ENCODE measurements at regions not wholly inside any gene's neighbourhood (a gene's known extent, or its start where the extent isn't known, plus 50 kb on each side); places are given as distances from the start of the nearest gene placed in this dataset.

DNA sequence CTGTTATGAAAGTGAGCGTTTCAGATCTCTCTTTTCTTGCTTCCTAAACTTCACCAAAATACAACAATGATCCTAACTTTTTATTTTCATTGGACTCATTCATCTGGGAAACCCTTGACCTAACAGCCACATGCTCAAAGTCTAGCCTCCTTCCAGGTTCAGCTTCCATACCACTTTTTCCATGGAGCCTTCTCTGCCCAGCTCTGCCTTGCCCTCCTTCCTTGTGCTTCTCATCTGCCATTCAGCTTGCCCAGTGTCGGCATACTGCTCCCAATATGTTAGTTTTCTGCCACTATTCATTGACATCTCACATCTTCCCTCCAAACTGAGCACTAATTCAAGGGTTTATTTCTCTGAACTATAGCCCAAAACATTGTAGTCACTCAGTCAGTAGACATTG, 214.7 kb downstream of the RAD51AP2 start:
- no peaks in the 10 kb centered on the region for H3K9me2 ChIP-seq (ENCODE audit: insufficient read depth)
- peak overlapping the region; percentile 29; the same call in 1 of the 2 replicates for H3K4me3 ChIP-seq
- peak overlapping the region; percentile 61 for H2AFZ ChIP-seq
- H3K4me1 ChIP-seq (replicated peaks; ENCODE audit: insufficient read depth) = peaks cover 74% of the 10 kb centered on the region
- intact Hi-C loops (cut with micrococcal nuclease; ENCODE audit: unreplicated experiment) = loop anchor here (1.0 kb wide), 1 partner anchor 388 kb away; no protein-coding TSS in a partner anchor
- ChIA-PET POLR2A (ENCODE audit: unreplicated experiment) (interaction anchor here (0.6 kb wide), 1 partner anchor 139 kb away, joined by 17 read pairs; no protein-coding TSS in a partner anchor), CTCF (no interaction called here)
- H3K36me3 ChIP-seq (ENCODE audit: low read depth) = no peaks in the 10 kb centered on the region
- H3K27me3 ChIP-seq (ENCODE audit: insufficient read depth, low read depth) = no peaks in the 10 kb centered on the region
- H4K20me1 ChIP-seq (ENCODE audit: insufficient read depth) = no peaks in the 10 kb centered on the region
- TF ChIP-seq, protein P1, sequence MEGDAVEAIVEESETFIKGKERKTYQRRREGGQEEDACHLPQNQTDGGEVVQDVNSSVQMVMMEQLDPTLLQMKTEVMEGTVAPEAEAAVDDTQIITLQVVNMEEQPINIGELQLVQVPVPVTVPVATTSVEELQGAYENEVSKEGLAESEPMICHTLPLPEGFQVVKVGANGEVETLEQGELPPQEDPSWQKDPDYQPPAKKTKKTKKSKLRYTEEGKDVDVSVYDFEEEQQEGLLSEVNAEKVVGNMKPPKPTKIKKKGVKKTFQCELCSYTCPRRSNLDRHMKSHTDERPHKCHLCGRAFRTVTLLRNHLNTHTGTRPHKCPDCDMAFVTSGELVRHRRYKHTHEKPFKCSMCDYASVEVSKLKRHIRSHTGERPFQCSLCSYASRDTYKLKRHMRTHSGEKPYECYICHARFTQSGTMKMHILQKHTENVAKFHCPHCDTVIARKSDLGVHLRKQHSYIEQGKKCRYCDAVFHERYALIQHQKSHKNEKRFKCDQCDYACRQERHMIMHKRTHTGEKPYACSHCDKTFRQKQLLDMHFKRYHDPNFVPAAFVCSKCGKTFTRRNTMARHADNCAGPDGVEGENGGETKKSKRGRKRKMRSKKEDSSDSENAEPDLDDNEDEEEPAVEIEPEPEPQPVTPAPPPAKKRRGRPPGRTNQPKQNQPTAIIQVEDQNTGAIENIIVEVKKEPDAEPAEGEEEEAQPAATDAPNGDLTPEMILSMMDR (conservative IDR thresholded peaks at IDR 0.05) = no peak
- TF ChIP-seq EZH2 (IDR thresholded peaks at IDR 0.05; ENCODE audit: low read depth) = no peak
- no TSS peak for BruUV-seq (replicated peaks)
- H3K4me2 ChIP-seq = peak overlapping the region; percentile 75
- H3K9me3 ChIP-seq (ENCODE audit: insufficient read depth, low read depth) = no peaks in the 10 kb centered on the region
- peak overlapping the region; percentile 82 for H3K27ac ChIP-seq
- peak; percentile 22 to 70 for DNase-seq
- peaks cover 29% of the 10 kb centered on the region for H3F3A ChIP-seq (ENCODE audit: insufficient read depth, low read depth)
- H3K79me2 ChIP-seq (ENCODE audit: low read depth) = no peaks in the 10 kb centered on the region

DNA sequence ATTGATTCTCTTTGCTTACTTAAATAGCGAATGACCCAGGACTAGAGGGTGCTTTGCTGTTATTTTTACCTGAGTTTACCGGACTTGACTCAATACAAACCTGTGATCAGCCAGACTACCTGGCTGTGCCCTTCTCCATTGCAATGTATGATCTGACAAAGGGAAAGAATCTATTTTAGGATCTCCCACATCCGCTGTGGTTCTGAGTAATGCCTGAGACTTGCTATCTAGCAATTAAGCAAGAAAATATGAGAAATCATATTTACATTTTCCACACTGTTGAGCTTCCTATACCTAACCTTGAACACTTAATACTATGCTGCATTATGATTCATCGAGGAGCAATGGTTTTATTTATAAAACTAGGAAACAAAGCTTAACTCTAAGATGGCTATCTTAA, 215.2 kb downstream of the RAD51AP2 start:
- H3K36me3 ChIP-seq (ENCODE audit: low read depth) = no peaks in the 10 kb centered on the region
- ChIA-PET POLR2A (ENCODE audit: unreplicated experiment) (interaction anchor here (0.6 kb wide), 1 partner anchor 139 kb away, joined by 17 read pairs; no protein-coding TSS in a partner anchor), CTCF (no interaction called here)
- peak overlapping the region; percentile 29; the same call in 1 of the 2 replicates for H3K4me3 ChIP-seq
- H3K79me2 ChIP-seq (ENCODE audit: low read depth) = no peaks in the 10 kb centered on the region
- no peaks in the 10 kb centered on the region for H3K9me2 ChIP-seq (ENCODE audit: insufficient read depth)
- H3F3A ChIP-seq (ENCODE audit: insufficient read depth, low read depth) = peaks cover 29% of the 10 kb centered on the region
- intact Hi-C loops (cut with micrococcal nuclease; ENCODE audit: unreplicated experiment) = loop anchor here (1.0 kb wide), 1 partner anchor 388 kb away; no protein-coding TSS in a partner anchor
- peak; percentile 35 to 99 for DNase-seq
- peak overlapping the region; percentile 75 for H3K4me2 ChIP-seq
- no TSS peak for BruUV-seq (replicated peaks)
- peak overlapping the region; percentile 82 for H3K27ac ChIP-seq
- TF ChIP-seq EZH2 (IDR thresholded peaks at IDR 0.05; ENCODE audit: low read depth) = no peak
- TF ChIP-seq, protein P1 (conservative IDR thresholded peaks at IDR 0.05) = no peak
- no peaks in the 10 kb centered on the region for H4K20me1 ChIP-seq (ENCODE audit: insufficient read depth)
- no peaks in the 10 kb centered on the region for H3K27me3 ChIP-seq (ENCODE audit: insufficient read depth, low read depth)
- H3K9me3 ChIP-seq (ENCODE audit: insufficient read depth, low read depth) = no peaks in the 10 kb centered on the region
- peak overlapping the region; percentile 61 for H2AFZ ChIP-seq
- peaks cover 74% of the 10 kb centered on the region for H3K4me1 ChIP-seq (replicated peaks; ENCODE audit: insufficient read depth)

DNA sequence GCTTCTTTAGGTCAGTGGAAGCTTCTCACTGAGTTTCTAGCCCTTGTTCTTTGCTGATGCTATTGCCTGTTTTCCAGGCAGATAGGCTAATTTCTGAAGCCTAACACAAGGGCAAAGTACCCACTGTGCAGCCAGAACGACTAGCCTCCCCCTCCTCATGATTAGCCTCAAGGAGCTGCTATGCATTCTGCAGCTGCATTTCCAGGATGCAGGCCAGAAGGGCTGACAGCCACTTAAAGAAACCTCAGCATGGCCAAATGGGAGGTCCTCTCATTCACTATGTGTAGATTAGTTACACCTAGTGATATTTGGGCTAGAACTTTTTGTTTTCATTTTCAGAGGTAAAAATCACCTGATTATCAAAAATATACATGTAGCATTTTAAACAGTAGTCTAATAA, 216.0 kb downstream of the RAD51AP2 start:
- H3K4me2 ChIP-seq = peak overlapping the region; percentile 67
- ChIA-PET CTCF (no interaction called here), POLR2A (ENCODE audit: unreplicated experiment) (no interaction called here)
- no peak for DNase-seq
- no TSS peak for BruUV-seq (replicated peaks)
- peak overlapping the region; percentile 82 for H3K27ac ChIP-seq
- no peaks in the 10 kb centered on the region for H3K36me3 ChIP-seq (ENCODE audit: low read depth)
- no peaks in the 10 kb centered on the region for H3K27me3 ChIP-seq (ENCODE audit: insufficient read depth, low read depth)
- H3K4me3 ChIP-seq = no peak overlapping the region
- no peaks in the 10 kb centered on the region for H4K20me1 ChIP-seq (ENCODE audit: insufficient read depth)
- intact Hi-C loops (cut with micrococcal nuclease; ENCODE audit: unreplicated experiment) = no loop called here
- no peak for TF ChIP-seq EZH2 (IDR thresholded peaks at IDR 0.05; ENCODE audit: low read depth)
- TF ChIP-seq, protein P1 (conservative IDR thresholded peaks at IDR 0.05) = no peak
- H3K79me2 ChIP-seq (ENCODE audit: low read depth) = no peaks in the 10 kb centered on the region
- peaks cover 74% of the 10 kb centered on the region for H3K4me1 ChIP-seq (replicated peaks; ENCODE audit: insufficient read depth)
- peaks cover 29% of the 10 kb centered on the region for H3F3A ChIP-seq (ENCODE audit: insufficient read depth, low read depth)
- H3K9me2 ChIP-seq (ENCODE audit: insufficient read depth) = no peaks in the 10 kb centered on the region
- H3K9me3 ChIP-seq (ENCODE audit: insufficient read depth, low read depth) = no peaks in the 10 kb centered on the region
- H2AFZ ChIP-seq = no peak overlapping the region

All from PC-9 (cell line).